Body of pancreas (tissue), 4 donors: ENCODE measurements at regions not wholly inside any gene's neighbourhood (a gene's known extent, or its start where the extent isn't known, plus 50 kb on each side); places are given as distances from the start of the nearest gene placed in this dataset.
"Not testable (repeated sequence)": the region's sequence is repeated elsewhere in the genome, so short reads cannot be mapped to it uniquely, and the experiment has no call there.

ENCODE experiments used
- POLR2A ChIP-seq, 3 donors: fragments of 450-650 bp; IDR thresholded peaks; one replicate each; pipeline ENCODE4 v1.6.1; 2016; ENCODE audit warnings: antibody characterized with exemption in 3 of 3, mild to moderate bottlenecking in 2 of 3
- TF ChIP-seq, protein P1 (sequence below), 7 experiments: fragments of 450-650 bp in 4 of 7; fragments of 200-600 bp in 3 of 7; sonication (generic) in 3 of 7; IDR thresholded peaks; one replicate each; pipeline ENCODE4 v1.5.1; 2016 to 2019; ENCODE audit warnings: antibody characterized with exemption in 7 of 7

DNA sequence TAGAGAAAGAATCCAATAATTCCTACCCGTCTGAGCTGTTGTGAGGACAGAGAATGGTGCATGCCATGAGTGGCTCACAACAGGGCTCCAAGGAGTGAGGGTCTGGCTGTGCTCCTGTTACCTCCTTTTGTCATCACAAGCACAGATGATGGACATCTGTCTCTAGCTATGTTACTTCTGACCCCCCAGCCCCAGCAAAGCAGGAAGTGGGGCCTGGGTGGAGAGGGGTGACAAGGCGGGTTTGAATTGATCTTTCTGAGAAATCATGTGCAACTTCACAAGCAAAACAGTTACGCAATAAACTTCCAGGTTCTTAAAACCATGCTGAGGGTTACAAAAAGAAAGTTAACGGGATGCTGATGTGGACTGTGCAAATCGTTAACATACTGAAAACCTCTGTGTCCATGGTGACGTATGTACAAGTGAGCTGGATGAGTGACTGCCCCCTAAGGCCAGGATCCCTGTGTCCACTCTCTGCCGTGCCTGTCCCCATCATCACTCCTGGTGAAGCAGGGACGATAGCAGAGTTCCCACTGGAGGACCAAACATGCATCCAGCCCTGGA, 254.7 kb downstream of the BCL2L11 start:
- not testable (repeated sequence) for TF ChIP-seq POLR2A (IDR thresholded peaks at IDR 0.05)
- TF ChIP-seq, protein P1, sequence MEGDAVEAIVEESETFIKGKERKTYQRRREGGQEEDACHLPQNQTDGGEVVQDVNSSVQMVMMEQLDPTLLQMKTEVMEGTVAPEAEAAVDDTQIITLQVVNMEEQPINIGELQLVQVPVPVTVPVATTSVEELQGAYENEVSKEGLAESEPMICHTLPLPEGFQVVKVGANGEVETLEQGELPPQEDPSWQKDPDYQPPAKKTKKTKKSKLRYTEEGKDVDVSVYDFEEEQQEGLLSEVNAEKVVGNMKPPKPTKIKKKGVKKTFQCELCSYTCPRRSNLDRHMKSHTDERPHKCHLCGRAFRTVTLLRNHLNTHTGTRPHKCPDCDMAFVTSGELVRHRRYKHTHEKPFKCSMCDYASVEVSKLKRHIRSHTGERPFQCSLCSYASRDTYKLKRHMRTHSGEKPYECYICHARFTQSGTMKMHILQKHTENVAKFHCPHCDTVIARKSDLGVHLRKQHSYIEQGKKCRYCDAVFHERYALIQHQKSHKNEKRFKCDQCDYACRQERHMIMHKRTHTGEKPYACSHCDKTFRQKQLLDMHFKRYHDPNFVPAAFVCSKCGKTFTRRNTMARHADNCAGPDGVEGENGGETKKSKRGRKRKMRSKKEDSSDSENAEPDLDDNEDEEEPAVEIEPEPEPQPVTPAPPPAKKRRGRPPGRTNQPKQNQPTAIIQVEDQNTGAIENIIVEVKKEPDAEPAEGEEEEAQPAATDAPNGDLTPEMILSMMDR (IDR thresholded peaks at IDR 0.05), result not testable (repeated sequence)
